Kidney (tissue), 13 donors: ENCODE measurements at regions not wholly inside any gene's neighbourhood (a gene's known extent, or its start where the extent isn't known, plus 50 kb on each side); places are given as distances from the start of the nearest gene placed in this dataset.
A peak's percentile ranks its signal among the peaks of the same experiment; 100 is the strongest.

Source experiments
- DNase-seq, 5 donors: peaks; one replicate each; pipeline ENCODE4 v3.0.0-alpha.2; 2013 to 2020
- FAIRE-seq: peaks from 2 replicates; lab custom pipeline; 2012; peaks lifted over from hg19 to GRCh38; lab: Jason Lieb, UNC
- H3K27ac ChIP-seq, 2 donors: one replicate each; pipeline ENCODE4 v1.7.0; 2013; ENCODE audit warnings: low read depth in 2 of 2, low read length in 2 of 2, inconsistent platforms in 1 of 2
- H3K27me3 ChIP-seq: one replicate; pipeline ENCODE4 v1.7.1; 2013; ENCODE audit warnings: low read length, inconsistent platforms; ENCODE audit not compliant: control insufficient read depth, insufficient read depth
- H3K36me3 ChIP-seq, 3 donors: one replicate each; pipeline versions ENCODE4 v1.7.0 to v1.7.1; 2013; ENCODE audit warnings: low read length in 3 of 3, control low read depth in 1 of 3, inconsistent platforms in 1 of 3; ENCODE audit not compliant: insufficient read depth in 3 of 3, control insufficient read depth in 2 of 3
- H3K4me1 ChIP-seq, 3 donors: one replicate each; pipeline versions ENCODE4 v1.7.0 to v1.7.1; 2013; ENCODE audit warnings: low read length in 3 of 3, inconsistent platforms in 1 of 3, low read depth in 1 of 3; ENCODE audit not compliant: control insufficient read depth in 2 of 3, insufficient read depth in 2 of 3
- H3K4me3 ChIP-seq, 3 donors: one replicate each; pipeline versions ENCODE4 v1.7.0 to v1.8.1; 2013; ENCODE audit warnings: low read length in 3 of 3, control low read depth in 1 of 3, inconsistent platforms in 1 of 3
- H3K9ac ChIP-seq, 3 donors: one replicate each; pipeline versions ENCODE4 v1.7.0 to v1.7.1; 2013; ENCODE audit warnings: low read length in 3 of 3, control low read depth in 1 of 3, inconsistent platforms in 1 of 3
- H3K9me3 ChIP-seq, 3 donors: one replicate each; pipeline versions ENCODE4 v1.7.0 to v1.7.1; 2013; ENCODE audit warnings: low read length in 3 of 3, control low read depth in 1 of 3, inconsistent platforms in 1 of 3; ENCODE audit not compliant: control insufficient read depth in 2 of 3, insufficient read depth in 1 of 3
- intact Hi-C: fragments of 100-400 bp; cut with DNase I; formaldehyde crosslinking; loops from one replicate; pipeline ENCODE4 v1.11.1; 2022
- TF ChIP-seq, protein P1 (sequence below): IDR thresholded peaks from 3 replicates; pipeline ENCODE4 v1.5.1; 2012; ENCODE audit warnings: mild to moderate bottlenecking, moderate library complexity, borderline replicate concordance; ENCODE audit not compliant: insufficient read depth; ENCODE audit errors: extremely low read depth
- donor health status: control.
- donor health status: control.
- donor health status: control.
- donor health status: control.
- donor health status: control.
- donor health status: DM: yes; HTN: yes; CAD: no.
- donor health status: Normal renal cell carcinoma (clear cell type).

DNA sequence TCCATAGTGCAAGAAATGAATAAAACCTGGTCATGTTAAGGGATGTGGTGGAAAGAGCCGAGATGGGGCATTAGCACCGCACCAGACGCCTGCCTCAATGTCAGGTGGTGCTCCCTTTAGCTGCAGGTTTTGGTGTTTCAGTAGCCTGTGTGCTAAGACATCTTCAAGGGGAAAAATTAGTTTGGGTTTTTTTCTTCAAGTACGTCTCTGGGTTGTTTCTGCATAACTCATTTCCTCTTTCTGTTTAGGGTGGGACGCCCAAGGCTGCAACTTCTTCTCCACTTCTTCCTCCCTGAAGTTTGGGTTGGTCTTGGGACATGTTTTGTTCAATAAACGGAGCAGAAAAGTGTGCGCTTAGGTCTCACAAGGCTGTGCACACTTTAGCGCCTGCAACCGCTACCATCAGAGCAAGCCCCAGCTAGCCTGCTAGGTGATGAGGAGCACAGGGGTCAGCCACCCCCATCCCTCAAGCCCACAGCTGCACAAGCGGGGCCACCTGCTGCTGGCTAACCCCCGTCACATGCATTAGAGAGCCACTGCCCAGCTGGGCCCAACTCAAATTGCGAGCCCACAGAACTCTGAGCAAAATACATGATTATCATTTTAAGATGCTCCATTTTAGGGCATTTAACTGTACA is 1495.7 kb downstream of the TBC1D22A start:
- Histone ChIP-seq H3K27me3 (no peaks in the 10 kb centered on the region), H3K27ac (no peak overlapping the region), H3K9me3 (peaks cover 0 to 2% (median 0%) of the 10 kb centered on the region in 3 donors), H3K36me3 (no peaks in the 10 kb centered on the region), H3K4me3 (no peak overlapping the region), H3K4me1 (no peaks in the 10 kb centered on the region), H3K9ac (no peak overlapping the region)
- TF ChIP-seq, protein P1, sequence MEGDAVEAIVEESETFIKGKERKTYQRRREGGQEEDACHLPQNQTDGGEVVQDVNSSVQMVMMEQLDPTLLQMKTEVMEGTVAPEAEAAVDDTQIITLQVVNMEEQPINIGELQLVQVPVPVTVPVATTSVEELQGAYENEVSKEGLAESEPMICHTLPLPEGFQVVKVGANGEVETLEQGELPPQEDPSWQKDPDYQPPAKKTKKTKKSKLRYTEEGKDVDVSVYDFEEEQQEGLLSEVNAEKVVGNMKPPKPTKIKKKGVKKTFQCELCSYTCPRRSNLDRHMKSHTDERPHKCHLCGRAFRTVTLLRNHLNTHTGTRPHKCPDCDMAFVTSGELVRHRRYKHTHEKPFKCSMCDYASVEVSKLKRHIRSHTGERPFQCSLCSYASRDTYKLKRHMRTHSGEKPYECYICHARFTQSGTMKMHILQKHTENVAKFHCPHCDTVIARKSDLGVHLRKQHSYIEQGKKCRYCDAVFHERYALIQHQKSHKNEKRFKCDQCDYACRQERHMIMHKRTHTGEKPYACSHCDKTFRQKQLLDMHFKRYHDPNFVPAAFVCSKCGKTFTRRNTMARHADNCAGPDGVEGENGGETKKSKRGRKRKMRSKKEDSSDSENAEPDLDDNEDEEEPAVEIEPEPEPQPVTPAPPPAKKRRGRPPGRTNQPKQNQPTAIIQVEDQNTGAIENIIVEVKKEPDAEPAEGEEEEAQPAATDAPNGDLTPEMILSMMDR: no peak
- FAIRE-seq: no peak
- intact Hi-C loops: no loop called here
- no peak for DNase-seq

- H3K4me1 ChIP-seq: no peaks in the 10 kb centered on the region
- intact Hi-C loops: no loop called here
- DNase-seq (peak in 3 of 5 donors; percentile 66 to 84 (median 75)), FAIRE-seq (no peak)
- peaks cover 0 to 2% (median 0%) of the 10 kb centered on the region in 3 donors for H3K9me3 ChIP-seq
- TF ChIP-seq, protein P1: no peak
- H3K9ac ChIP-seq: no peak overlapping the region
- no peaks in the 10 kb centered on the region for H3K36me3 ChIP-seq
- H3K27me3 ChIP-seq: no peaks in the 10 kb centered on the region
- no peak overlapping the region for H3K27ac ChIP-seq
- H3K4me3 ChIP-seq: no peak overlapping the region
Measured at GRCh38 chr22:48257685-48258055, 1495.2 kb downstream of the TBC1D22A start.

DNA sequence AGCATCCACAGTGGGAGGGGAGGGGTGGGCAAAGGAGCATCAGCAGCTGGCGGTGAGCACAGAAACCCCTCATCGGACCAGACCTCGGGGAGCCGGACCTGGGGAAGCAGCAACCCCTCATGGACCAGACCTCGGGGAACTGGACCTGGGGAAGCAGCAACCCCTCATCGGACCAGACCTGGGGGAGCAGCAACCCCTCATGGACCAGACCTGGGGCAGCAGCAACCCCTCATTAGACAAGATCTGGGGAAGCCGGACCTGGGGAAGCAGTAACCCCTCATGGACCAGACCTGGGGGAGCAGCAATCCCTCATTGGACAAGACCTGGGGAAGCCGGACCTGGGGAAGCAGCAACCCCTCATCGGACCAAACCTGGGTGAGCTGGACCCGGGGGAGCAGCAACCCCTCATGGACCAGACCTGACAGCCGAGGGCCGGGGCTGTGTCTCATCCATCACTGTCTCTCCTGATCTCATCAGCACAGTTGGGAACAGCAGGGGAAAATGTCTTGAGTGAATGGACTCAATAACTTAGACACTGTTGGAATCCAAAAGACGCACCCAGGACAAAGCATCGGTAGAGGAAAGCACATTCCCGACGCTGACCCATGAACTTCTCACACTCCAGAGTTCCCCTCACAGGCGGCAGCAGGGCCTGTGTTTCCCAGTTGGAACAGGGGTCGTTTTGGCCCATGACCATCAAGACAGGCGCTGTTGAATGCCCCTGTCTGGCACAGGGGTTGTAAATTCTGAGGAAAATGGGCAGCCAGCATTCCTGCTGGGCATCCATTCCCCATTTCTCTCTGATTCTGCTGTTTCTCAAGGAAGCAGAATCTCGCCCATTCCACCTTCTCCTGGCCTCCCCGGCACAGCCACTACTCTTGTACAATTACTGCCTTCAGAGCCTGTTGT is 1494.6 kb downstream of the TBC1D22A start:
- intact Hi-C loops: no loop called here
- DNase-seq: peak in 1 of 5 donors; percentile 33
- Histone ChIP-seq H3K4me1 (no peaks in the 10 kb centered on the region), H3K4me3 (no peak overlapping the region), H3K27ac (no peak overlapping the region), H3K27me3 (no peaks in the 10 kb centered on the region), H3K36me3 (no peaks in the 10 kb centered on the region), H3K9ac (no peak overlapping the region), H3K9me3 (peaks cover 0 to 2% (median 0%) of the 10 kb centered on the region in 3 donors)
- no peak for FAIRE-seq
- TF ChIP-seq, protein P1: no peak
